ENCODE measurements at regions not wholly inside any gene's neighbourhood (a gene's known extent, or its start where the extent isn't known, plus 50 kb on each side); places are given as distances from the start of the nearest gene placed in this dataset.

DNA sequence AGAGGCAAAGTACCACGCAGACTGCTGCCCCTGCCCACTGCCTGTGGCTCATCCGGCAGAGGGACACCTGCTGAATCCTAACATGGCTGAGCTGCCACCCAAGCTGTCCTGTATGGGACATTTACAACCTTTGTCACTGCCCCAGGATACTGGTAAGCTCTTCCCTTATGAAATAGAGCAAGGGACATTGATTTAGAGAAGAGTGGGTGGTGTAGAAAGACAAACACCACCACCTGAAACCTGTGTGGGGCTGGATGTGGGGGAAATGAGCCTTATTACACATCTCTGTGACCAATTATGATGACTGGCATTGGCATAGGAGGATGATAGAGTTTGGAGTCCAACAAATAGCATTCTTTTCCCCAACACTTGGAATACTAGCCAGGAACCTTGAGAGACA lies 81.2 kb upstream of the GZMB start:
- no peak for TF ChIP-seq MXI1 (IDR thresholded peaks at IDR 0.05; ENCODE audit: borderline replicate concordance, low read depth, low read length)
- TF ChIP-seq CTCF (conservative IDR thresholded peaks at IDR 0.05; ENCODE audit: low read depth, low read length), result no peak
- no peak for TF ChIP-seq NFE2L2 (IDR thresholded peaks at IDR 0.05; ENCODE audit: low read depth, low read length)
- TF ChIP-seq POLR2A (IDR thresholded peaks at IDR 0.05; ENCODE audit: low read depth, low read length), result no peak
- no peak for TF ChIP-seq RFX5 (IDR thresholded peaks at IDR 0.05; ENCODE audit: low read depth, low read length)
- TF ChIP-seq RAD21 (IDR thresholded peaks at IDR 0.05; ENCODE audit: low read length), result no peak
- TF ChIP-seq, protein P1, sequence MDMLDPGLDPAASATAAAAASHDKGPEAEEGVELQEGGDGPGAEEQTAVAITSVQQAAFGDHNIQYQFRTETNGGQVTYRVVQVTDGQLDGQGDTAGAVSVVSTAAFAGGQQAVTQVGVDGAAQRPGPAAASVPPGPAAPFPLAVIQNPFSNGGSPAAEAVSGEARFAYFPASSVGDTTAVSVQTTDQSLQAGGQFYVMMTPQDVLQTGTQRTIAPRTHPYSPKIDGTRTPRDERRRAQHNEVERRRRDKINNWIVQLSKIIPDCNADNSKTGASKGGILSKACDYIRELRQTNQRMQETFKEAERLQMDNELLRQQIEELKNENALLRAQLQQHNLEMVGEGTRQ (IDR thresholded peaks at IDR 0.05; ENCODE audit: low read depth, low read length), result no peak

All from IMR-90 (cell line).